IPS-15b (cell line): ENCODE measurements at regions not wholly inside any gene's neighbourhood (a gene's known extent, or its start where the extent isn't known, plus 50 kb on each side); places are given as distances from the start of the nearest gene placed in this dataset.
"Not testable (repeated sequence)": the region's sequence is repeated elsewhere in the genome, so short reads cannot be mapped to it uniquely, and the experiment has no call there.

Experiments used
- H3K27me3 ChIP-seq: one replicate; pipeline ENCODE4 v1.6.1; 2013; ENCODE audit warnings: low read length; ENCODE audit not compliant: control insufficient read depth, insufficient read depth
- H3K36me3 ChIP-seq: one replicate; pipeline ENCODE4 v1.6.1; 2013; ENCODE audit warnings: low read length; ENCODE audit not compliant: control insufficient read depth, insufficient read depth
- H3K4me1 ChIP-seq: one replicate; pipeline ENCODE4 v1.6.1; 2013; ENCODE audit warnings: mild to moderate bottlenecking, low read length; ENCODE audit not compliant: control insufficient read depth, insufficient read depth
- H3K4me3 ChIP-seq: one replicate; pipeline ENCODE4 v1.5.1; 2013; ENCODE audit warnings: low read depth, low read length
- H3K9ac ChIP-seq: one replicate; pipeline ENCODE4 v1.6.1; 2013; ENCODE audit warnings: low read depth, mild to moderate bottlenecking, low read length
- H3K9me3 ChIP-seq: one replicate; pipeline ENCODE4 v1.6.1; 2013; ENCODE audit warnings: mild to moderate bottlenecking, low read length; ENCODE audit not compliant: control insufficient read depth, insufficient read depth

GRCh38 chr17:45554479-45554878 is 64.0 kb upstream of the PLEKHM1 start:
- not testable (repeated sequence) for H3K4me1 ChIP-seq, H3K9ac ChIP-seq, H3K9me3 ChIP-seq, H3K4me3 ChIP-seq, H3K36me3 ChIP-seq, H3K27me3 ChIP-seq

GRCh38 chr17:45558821-45559220 is 68.3 kb upstream of the PLEKHM1 start:
- not testable (repeated sequence) for H3K4me3 ChIP-seq, H3K9ac ChIP-seq, H3K27me3 ChIP-seq, H3K4me1 ChIP-seq, H3K36me3 ChIP-seq, H3K9me3 ChIP-seq

- not testable (repeated sequence) for H3K9me3 ChIP-seq, H3K4me3 ChIP-seq, H3K27me3 ChIP-seq, H3K9ac ChIP-seq, H3K4me1 ChIP-seq, H3K36me3 ChIP-seq
These were observed 72.3 kb upstream of the PLEKHM1 start for GRCh38 chr17:45562868-45563267.

GRCh38 chr17:45563283-45563682 is 72.8 kb upstream of the PLEKHM1 start:
- not testable (repeated sequence) for H3K27me3 ChIP-seq, H3K4me3 ChIP-seq, H3K9me3 ChIP-seq, H3K36me3 ChIP-seq, H3K9ac ChIP-seq, H3K4me1 ChIP-seq

GRCh38 chr17:45568275-45568674 is 77.8 kb upstream of the PLEKHM1 start:
- not testable (repeated sequence) for H3K9me3 ChIP-seq, H3K36me3 ChIP-seq, H3K4me1 ChIP-seq, H3K9ac ChIP-seq, H3K4me3 ChIP-seq, H3K27me3 ChIP-seq

GRCh38 chr17:45573326-45573725 is 82.8 kb upstream of the PLEKHM1 start:
- H3K36me3 ChIP-seq, H3K9me3 ChIP-seq, H3K4me3 ChIP-seq, H3K4me1 ChIP-seq, H3K27me3 ChIP-seq, H3K9ac ChIP-seq: not testable (repeated sequence)

GRCh38 chr17:45573924-45574770 is 83.6 kb upstream of the PLEKHM1 start:
- no peaks in the 10 kb centered on the region for H3K27me3 ChIP-seq
- no peaks in the 10 kb centered on the region for H3K36me3 ChIP-seq
- H3K9me3 ChIP-seq = no peaks in the 10 kb centered on the region
- H3K4me1 ChIP-seq = no peaks in the 10 kb centered on the region
- no peak overlapping the region for H3K4me3 ChIP-seq
- no peak overlapping the region for H3K9ac ChIP-seq

GRCh38 chr17:45575126-45575885 is 84.8 kb upstream of the PLEKHM1 start:
- Histone ChIP-seq H3K9me3 (no peaks in the 10 kb centered on the region), H3K9ac (no peak overlapping the region), H3K4me1 (peaks cover 3% of the 10 kb centered on the region), H3K4me3 (no peak overlapping the region), H3K27me3 (no peaks in the 10 kb centered on the region), H3K36me3 (no peaks in the 10 kb centered on the region)

GRCh38 chr17:45576527-45577307 is 86.2 kb upstream of the PLEKHM1 start:
- H3K36me3 ChIP-seq, H3K4me3 ChIP-seq, H3K9ac ChIP-seq, H3K27me3 ChIP-seq, H3K4me1 ChIP-seq, H3K9me3 ChIP-seq: not testable (repeated sequence)

- Histone ChIP-seq H3K27me3 (no peaks in the 10 kb centered on the region), H3K4me3 (no peak overlapping the region), H3K4me1 (peaks cover 3% of the 10 kb centered on the region), H3K9me3 (no peaks in the 10 kb centered on the region), H3K9ac (no peak overlapping the region), H3K36me3 (peaks cover 4% of the 10 kb centered on the region)
These were observed 87.2 kb upstream of the PLEKHM1 start for GRCh38 chr17:45577571-45578279.
